ENCODE measurements at regions not wholly inside any gene's neighbourhood (a gene's known extent, or its start where the extent isn't known, plus 50 kb on each side); places are given as distances from the start of the nearest gene placed in this dataset.
"Not testable (repeated sequence)": the region's sequence is repeated elsewhere in the genome, so short reads cannot be mapped to it uniquely, and the experiment has no call there.

DNA sequence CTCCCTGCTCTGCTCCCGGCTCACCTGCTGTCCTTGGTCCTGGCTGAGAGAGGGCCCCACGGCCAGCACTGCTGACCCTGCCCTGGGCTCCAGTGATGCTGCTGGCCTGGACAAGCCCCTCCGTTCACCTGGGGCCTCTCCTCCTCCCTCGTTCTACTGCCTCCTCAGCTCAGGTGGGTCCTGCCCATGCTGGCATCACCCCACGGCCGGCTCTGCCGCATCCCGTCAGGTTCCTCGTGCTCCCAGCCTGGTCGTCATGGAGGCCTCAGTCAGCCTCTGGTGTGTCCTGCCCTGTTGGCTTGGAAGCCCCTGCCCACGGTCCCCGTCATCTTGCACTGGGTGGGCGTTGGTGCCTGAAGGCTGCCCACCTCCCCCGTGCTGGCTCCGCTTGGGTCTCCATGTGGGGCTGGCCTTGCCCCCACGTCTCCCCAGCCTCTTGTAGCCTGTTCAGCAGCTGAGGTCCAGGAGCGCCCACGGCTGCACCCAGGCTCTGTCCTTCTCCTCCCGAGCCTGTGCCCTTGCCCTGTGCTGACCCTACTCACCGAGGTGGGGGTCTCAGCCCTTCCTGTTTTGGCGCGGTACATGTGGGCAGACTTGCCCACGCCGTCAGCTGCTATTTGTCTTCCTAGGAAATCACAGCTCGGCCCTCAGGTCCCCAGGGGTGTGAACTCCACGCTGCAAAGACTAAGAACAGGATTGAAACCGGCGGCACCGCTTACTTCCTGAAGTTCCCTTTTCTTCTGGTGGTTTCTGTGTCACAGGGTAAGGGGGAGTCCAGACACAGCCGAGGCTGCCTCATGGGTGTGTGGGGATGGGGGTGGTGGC lies 121.6 kb downstream of the TMEM121 start:
- Mint-ChIP-seq H3K27ac (peak overlapping the region; percentile 99), H3K27me3 (no peaks in the 10 kb centered on the region), H3K36me3 (peaks cover 54% of the 10 kb centered on the region), H3K4me1 (peaks cover 56% of the 10 kb centered on the region), H3K4me3 (peak overlapping the region; percentile 95), H3K9me3 (peaks cover 5% of the 10 kb centered on the region)
- peak; percentile 92 for ATAC-seq

DNA sequence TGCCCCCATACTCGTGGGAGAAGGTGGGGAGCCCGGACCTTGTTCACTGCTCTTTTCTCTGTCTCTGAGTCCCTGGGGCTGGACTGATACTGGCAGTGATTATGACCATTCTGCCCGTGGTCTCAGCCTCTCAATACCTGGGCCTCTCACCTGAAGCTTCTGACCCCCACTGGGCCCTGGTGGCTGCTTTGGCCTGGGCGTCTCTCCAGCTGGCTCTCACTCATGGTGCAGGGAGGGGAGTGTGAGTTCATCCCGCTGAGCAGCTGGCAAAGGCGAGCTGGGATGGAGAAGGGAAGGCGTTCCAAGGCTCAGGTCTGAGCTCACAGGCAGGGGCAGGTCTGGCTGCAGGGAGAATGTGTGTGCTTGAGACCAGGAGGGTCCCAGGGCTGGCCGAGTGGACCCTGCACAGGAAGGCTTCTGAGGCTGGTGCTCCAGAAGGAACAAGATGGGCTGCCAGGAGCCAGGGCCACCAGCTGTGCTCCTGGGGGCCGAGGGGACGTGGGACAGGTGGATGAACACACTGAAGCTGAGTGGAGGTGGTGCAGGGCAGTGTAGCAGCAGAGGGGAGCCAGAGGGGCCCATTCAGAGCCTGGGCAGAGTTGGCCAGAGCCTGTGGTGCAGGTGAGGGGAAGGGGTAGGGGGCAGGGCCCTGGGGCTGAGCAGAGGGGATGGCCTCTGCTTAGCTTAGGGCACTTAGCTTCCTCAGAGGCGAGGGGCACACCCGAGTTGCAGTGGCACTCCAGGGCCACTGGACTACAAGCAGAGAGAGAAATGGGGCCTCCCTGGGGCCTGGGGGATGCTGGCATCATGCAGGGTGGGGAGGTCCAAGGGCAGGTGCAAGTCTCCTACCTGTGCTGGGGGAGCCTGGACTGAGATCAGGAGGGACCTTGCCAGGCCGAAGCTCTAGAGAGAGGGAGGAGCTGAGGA lies 122.5 kb downstream of the TMEM121 start:
- not testable (repeated sequence) for H3K27me3 Mint-ChIP-seq, H3K9me3 Mint-ChIP-seq
- H3K27ac Mint-ChIP-seq = peak overlapping the region; percentile 99
- H3K4me3 Mint-ChIP-seq = peak overlapping the region; percentile 95
- peaks cover 51% of the 10 kb centered on the region for H3K4me1 Mint-ChIP-seq
- peak; percentile 25 for ATAC-seq
- H3K36me3 Mint-ChIP-seq = peaks cover 48% of the 10 kb centered on the region

DNA sequence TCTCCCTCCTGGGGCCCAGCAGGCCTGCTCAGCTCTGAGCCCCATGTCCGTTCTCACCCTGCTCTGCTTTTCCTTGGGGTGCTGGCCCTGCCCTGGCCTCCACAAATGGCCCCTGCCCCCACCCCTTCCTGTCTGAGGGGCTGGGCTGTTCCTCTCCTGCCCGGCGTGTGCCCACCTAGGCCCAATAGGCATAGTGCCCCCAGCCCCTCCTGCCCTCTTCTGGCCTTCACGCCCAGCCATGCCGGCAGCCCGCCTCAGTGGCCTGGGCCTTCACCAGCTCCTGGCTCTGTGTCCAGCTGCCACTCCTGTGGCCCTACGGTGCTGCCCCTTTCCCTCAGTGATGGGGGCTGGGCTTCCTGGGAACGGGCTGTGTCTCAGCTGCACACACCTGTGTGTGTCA lies 125.9 kb downstream of the TMEM121 start:
- not testable (repeated sequence) for ATAC-seq, H3K4me3 Mint-ChIP-seq, H3K27me3 Mint-ChIP-seq, H3K9me3 Mint-ChIP-seq, H3K27ac Mint-ChIP-seq
- peaks cover 31% of the 10 kb centered on the region for H3K36me3 Mint-ChIP-seq
- H3K4me1 Mint-ChIP-seq = peaks cover 30% of the 10 kb centered on the region

DNA sequence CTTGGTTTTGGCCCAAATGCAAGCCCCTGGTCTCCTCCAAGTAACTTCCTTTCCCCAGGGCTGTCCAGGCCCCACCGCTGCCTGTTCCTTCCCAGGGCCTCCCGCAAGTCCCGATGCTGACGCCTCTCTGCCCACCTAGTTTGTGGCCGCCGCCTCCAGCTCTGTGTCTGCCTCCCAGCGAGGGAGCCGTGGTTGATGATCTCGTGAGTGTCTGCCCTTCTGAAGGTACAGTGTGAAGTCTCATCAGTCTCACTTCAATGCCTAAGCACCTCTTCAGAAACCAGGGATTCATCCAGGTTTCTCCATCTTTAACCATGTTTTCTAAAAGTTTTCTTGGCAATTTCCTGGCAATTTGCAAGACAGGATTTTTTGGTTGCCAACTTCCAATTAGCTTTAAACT lies 127.5 kb downstream of the TMEM121 start:
- Mint-ChIP-seq H3K36me3 (peaks cover 26% of the 10 kb centered on the region), H3K4me1 (peaks cover 14% of the 10 kb centered on the region)
- ATAC-seq, H3K27me3 Mint-ChIP-seq, H3K27ac Mint-ChIP-seq, H3K4me3 Mint-ChIP-seq, H3K9me3 Mint-ChIP-seq: not testable (repeated sequence)

DNA sequence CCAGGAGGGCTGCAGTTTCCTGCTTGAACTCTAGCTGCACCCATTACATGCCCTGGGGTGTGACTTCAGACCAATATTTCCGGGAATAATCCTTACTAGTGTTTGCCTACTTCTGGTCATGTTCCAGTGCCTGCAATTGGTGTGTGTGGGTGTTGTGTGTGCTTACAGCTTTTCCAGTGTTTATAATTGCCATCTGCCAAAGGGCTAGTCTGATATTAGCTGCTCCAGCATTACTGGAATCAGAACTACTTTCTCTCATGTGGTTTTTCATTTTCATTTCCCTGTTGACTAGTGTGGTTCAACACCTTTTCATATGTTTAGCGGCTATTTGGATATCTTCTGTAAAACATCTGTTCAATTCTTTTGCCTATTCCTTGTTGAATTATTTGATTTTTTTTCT lies 132.9 kb downstream of the TMEM121 start:
- not testable (repeated sequence) for H3K27ac Mint-ChIP-seq, ATAC-seq, H3K27me3 Mint-ChIP-seq, H3K4me3 Mint-ChIP-seq, H3K4me1 Mint-ChIP-seq
- Mint-ChIP-seq H3K36me3 (peaks cover 41% of the 10 kb centered on the region), H3K9me3 (peaks cover 13% of the 10 kb centered on the region)

DNA sequence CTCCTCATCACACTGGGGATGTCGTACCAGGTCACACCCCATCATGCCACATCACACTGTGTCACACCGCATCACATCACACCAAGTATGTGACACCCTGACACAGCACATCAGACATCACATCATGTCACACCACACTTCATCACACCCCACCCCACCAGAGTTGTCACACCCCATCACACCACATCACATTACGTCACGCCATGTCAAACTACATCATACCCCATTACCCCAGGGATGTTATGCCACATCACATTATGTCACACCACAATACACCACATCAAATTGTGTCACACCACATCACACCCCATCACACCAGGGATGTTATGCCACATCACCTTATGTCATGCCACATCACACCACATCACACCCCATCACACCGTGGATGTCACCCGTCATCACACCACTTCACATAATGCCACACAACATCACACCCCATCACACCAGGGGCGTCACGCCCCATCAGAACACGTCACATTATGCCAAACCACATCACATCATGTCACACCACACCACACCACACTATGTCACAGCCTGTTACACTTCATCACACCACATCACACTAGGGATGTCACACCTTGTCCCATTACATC lies 133.6 kb downstream of the TMEM121 start:
- Mint-ChIP-seq H3K27me3 (no peaks in the 10 kb centered on the region), H3K27ac (no peak overlapping the region), H3K9me3 (peaks cover 13% of the 10 kb centered on the region), H3K36me3 (peaks cover 41% of the 10 kb centered on the region), H3K4me1 (no peaks in the 10 kb centered on the region), H3K4me3 (no peak overlapping the region)
- no peak for ATAC-seq

DNA sequence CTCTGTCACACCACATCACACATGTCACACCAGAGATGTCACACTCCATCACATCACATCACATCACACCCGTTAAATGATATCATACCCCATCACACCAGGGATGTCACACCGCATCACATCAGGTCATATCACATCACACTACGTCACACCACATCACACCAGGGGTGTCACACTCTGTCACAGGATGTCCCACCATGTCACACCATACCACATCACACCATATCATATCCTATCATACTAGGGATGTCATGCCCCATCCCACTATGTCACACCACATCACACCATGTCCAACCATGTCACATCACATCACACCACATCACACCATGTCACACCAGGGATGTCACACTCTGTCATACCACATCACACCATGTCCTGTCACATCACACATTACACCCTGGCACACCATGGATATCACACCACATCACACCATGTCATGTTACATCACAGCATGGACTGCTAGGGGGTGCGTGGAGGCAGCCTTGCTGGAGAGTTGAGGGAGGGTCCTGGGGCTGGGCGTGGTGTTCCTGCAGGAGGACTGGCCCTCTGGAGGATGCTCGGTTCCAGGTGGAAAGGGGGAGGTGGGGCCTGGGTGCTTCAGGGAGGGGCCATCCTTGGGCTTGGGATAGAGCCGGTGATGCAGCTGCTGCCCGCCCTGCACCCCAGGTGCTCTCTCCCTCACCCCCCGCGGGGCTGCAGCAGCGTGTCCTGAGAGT lies 134.6 kb downstream of the TMEM121 start:
- ATAC-seq = no peak
- H3K27me3 Mint-ChIP-seq = no peaks in the 10 kb centered on the region
- peaks cover 41% of the 10 kb centered on the region for H3K36me3 Mint-ChIP-seq
- no peak overlapping the region for H3K27ac Mint-ChIP-seq
- H3K4me1 Mint-ChIP-seq = no peaks in the 10 kb centered on the region
- peaks cover 13% of the 10 kb centered on the region for H3K9me3 Mint-ChIP-seq
- H3K4me3 Mint-ChIP-seq = no peak overlapping the region

DNA sequence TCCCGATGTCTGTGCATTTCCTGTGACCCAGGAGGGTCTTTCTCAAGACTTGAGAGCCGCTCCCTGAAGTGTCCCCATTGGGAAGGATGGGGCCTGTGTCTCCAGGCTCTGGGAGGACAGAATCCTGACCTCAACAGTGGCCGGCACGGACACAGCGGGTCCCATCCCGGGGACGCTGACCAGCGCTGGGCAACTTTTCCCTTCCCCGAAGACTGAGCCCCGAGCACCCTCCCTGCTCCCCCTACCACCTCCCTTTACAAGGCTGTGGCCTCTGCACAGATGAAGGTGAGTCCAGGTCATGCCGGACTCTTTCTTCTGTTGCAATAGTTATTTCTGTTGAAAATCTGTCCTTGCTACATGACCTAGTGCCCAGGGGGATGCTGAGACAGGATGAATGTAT lies 135.7 kb downstream of the TMEM121 start:
- not testable (repeated sequence) for H3K27me3 Mint-ChIP-seq, H3K4me3 Mint-ChIP-seq, H3K27ac Mint-ChIP-seq, ATAC-seq, H3K4me1 Mint-ChIP-seq
- Mint-ChIP-seq H3K9me3 (peaks cover 13% of the 10 kb centered on the region), H3K36me3 (peaks cover 36% of the 10 kb centered on the region)

DNA sequence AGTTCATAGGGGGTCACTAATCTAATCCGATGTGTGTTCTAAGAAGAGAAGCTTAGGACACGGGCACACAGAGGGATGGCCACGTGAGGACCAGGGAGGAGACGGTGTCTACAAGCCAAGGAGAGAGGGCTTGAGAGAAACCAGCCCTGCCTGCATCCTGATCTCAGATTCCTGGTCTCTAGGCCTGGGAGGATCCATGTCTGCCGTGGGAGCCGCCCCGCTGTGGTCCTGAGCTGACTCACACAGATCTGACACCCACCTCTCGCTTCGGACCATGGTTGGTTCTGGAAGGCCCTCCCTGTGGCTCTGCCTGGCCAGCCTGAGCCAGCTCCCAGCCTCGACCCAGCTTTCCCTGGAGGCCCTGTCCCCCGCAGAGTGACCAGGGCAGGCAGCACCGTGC lies 136.2 kb downstream of the TMEM121 start:
- H3K27me3 Mint-ChIP-seq, ATAC-seq, H3K27ac Mint-ChIP-seq, H3K4me3 Mint-ChIP-seq, H3K4me1 Mint-ChIP-seq: not testable (repeated sequence)
- Mint-ChIP-seq H3K36me3 (peaks cover 31% of the 10 kb centered on the region), H3K9me3 (peaks cover 13% of the 10 kb centered on the region)

DNA sequence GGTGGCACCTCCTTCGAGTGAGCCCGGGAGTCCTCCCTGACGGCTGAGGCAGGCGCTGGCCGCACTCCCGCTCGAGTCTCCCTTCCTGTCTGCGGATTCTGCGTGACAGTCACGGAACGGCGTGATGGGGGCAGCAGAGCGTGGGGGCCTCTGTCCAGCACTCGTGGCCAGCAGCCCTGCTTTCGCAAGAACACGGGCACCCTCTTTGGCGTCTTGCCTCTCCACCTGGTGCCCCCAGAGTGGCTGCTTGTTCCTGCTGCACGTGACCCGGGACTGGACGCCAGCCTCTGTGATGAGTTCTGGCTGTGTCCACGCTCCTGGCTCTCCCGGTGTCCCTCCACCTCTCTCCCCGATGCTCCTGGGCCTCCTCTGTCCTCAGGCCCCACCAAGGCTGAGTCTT lies 136.9 kb downstream of the TMEM121 start:
- peaks cover 27% of the 10 kb centered on the region for H3K36me3 Mint-ChIP-seq
- not testable (repeated sequence) for H3K4me1 Mint-ChIP-seq, H3K4me3 Mint-ChIP-seq, H3K27me3 Mint-ChIP-seq, H3K27ac Mint-ChIP-seq, ATAC-seq
- H3K9me3 Mint-ChIP-seq = peaks cover 13% of the 10 kb centered on the region

DNA sequence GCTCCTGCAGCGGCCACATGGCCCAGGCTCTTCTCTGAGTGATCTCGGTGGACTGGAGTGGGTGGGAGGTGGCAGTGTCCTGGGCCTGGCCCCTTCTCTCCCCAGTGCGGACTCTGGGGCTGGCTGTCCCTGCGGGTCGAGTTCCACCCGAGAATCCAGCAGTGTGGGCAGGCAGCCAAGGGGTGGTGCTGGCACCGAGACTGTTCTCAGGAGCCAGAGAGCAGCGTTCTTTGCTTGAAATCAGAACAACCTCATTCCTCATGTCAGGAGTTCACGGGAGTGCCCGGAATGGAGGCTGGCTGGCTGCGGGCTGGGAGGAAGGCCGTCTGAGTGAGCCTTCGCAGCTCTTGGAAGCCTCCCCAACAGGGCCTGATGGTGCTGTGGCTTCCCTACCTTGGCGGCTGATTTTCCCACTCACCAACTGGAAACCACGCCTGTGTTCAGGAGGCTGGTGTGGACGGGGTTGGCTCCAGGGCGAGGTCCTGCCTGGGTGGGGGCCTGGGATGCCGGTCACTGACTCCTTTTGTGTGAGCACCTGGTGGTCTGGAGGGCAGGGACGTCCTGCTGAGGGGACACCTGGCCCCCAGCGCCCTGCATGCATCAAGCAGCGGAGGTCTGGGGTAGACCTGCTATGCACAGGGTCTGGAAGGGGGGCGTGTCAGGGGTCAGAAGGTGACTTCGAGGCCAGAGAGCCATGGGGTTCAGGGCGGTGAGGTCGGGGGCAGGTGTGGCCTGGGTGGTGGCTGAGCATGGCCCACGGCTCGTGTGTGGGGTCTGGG lies 137.6 kb downstream of the TMEM121 start:
- Mint-ChIP-seq H3K36me3 (peaks cover 22% of the 10 kb centered on the region), H3K9me3 (peaks cover 13% of the 10 kb centered on the region), H3K4me1 (peaks cover 14% of the 10 kb centered on the region)
- not testable (repeated sequence) for ATAC-seq, H3K27ac Mint-ChIP-seq, H3K4me3 Mint-ChIP-seq, H3K27me3 Mint-ChIP-seq

DNA sequence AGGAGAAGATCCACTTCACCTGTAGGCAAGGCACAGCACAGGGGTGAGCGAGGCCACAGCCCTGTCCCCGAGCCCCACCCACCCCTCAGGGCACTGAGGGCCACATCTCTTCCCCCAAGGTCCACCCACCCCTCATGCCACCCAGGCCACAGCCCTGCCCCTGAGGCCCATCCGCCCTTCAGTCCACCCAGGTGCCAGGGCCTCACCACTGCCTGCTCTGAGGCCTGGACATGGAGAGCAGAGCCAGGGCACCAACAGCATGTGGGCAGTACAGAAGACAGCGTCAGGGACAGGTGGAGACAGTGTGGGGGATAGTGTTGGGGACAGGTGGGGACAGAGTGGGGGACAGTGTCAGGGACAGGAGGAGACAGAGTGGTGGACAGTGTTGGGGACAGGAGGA lies 138.3 kb downstream of the TMEM121 start:
- no peak for ATAC-seq
- no peak overlapping the region for H3K27ac Mint-ChIP-seq
- peaks cover 12% of the 10 kb centered on the region for H3K9me3 Mint-ChIP-seq
- peaks cover 15% of the 10 kb centered on the region for H3K36me3 Mint-ChIP-seq
- H3K4me3 Mint-ChIP-seq = no peak overlapping the region
- no peaks in the 10 kb centered on the region for H3K27me3 Mint-ChIP-seq
- peaks cover 16% of the 10 kb centered on the region for H3K4me1 Mint-ChIP-seq

DNA sequence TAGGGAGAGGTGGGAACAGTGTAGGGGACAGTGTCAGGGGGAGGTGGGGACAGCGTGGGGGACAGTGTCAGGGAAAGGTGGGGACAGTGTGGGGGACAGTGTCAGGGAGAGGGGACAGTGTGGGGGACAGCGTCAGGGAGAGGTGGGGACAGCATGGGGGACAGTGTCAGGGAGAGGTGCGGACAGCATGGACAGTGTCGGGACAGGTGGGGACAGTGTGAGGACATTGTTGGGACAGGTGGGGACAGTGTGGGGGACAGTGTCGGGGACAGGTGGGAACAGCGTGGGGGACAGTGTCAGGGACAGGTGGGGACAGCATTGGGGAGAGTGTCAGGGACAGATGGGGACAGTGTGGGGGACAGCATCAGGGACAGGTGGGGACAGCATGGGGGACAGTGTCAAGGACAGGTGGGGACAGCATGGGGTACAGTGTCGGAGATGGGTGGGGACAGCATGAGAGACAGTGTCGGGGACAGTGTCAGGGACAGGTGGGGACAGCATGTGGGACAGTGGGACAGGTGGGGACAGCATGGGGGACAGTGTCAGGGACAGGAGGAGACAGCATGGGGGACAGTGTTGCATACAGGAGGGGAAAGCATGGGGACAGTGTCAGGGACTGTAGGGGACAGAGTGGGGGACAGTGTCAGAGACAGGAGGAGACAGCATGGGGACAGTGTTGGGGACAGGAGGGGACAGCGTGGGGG lies 139.0 kb downstream of the TMEM121 start:
- peaks cover 8% of the 10 kb centered on the region for H3K36me3 Mint-ChIP-seq
- H3K4me1 Mint-ChIP-seq = peaks cover 16% of the 10 kb centered on the region
- no peak for ATAC-seq
- H3K4me3 Mint-ChIP-seq = no peak overlapping the region
- peaks cover 5% of the 10 kb centered on the region for H3K9me3 Mint-ChIP-seq
- H3K27ac Mint-ChIP-seq = no peak overlapping the region
- no peaks in the 10 kb centered on the region for H3K27me3 Mint-ChIP-seq

DNA sequence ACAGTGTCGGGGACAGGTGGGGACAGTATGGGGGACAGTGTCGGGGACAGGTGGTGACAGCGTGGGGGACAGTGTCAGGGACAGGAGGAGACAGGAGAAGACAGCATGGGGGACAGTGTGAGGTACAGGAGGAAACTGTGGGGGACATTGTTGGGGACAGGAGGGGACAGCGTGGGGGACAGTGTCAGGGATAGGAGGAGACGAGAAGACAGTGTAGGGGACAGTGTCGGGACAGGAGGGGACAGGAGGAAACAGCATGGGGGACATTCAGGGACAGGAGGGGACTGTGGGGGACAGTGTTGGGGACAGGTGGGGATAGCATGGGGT lies 139.5 kb downstream of the TMEM121 start:
- H3K4me3 Mint-ChIP-seq = no peak overlapping the region
- H3K27ac Mint-ChIP-seq = no peak overlapping the region
- H3K27me3 Mint-ChIP-seq = no peaks in the 10 kb centered on the region
- ATAC-seq = no peak
- H3K4me1 Mint-ChIP-seq = peaks cover 16% of the 10 kb centered on the region
- peaks cover 2% of the 10 kb centered on the region for H3K9me3 Mint-ChIP-seq
- H3K36me3 Mint-ChIP-seq = peaks cover 3% of the 10 kb centered on the region

All from stimulated activated memory B cell treated with anti-CD40 and anti-IgM and Interleukin-4, amounts not matched to agents 10 μg/mL and 1 μg/mL and 100 μg/mL, for 72 hours (primary cell).